ENCODE measurements at regions not wholly inside any gene's neighbourhood (a gene's known extent, or its start where the extent isn't known, plus 50 kb on each side); places are given as distances from the start of the nearest gene placed in this dataset.

DNA sequence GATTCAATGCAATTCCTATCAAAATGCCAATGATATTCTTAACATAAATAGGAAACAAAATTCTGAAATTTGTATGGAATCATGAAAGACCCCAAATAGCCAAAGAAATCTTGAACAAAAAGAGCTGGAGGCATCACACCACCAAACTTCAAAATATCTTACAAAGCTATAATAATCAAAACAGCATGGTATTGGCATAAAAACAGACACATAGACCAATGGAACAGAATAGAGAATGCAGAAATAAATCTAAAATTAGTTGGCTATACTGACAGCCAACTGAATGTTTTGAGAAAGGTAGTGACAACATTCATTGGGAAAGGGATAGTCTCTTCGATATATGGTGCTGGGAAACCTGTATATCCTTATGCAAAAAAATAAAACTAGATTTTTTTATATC lies 121.9 kb upstream of the ASCC3 start (continued):
- no peak for TF ChIP-seq LCORL (IDR thresholded peaks at IDR 0.05)
- TF ChIP-seq LCORL (CRISPR knock-in tag; IDR thresholded peaks at IDR 0.05), result no peak
- TF ChIP-seq ELF4 (CRISPR knock-in tag; IDR thresholded peaks at IDR 0.05; ENCODE audit: borderline replicate concordance), result no peak
- TF ChIP-seq, protein P1, sequence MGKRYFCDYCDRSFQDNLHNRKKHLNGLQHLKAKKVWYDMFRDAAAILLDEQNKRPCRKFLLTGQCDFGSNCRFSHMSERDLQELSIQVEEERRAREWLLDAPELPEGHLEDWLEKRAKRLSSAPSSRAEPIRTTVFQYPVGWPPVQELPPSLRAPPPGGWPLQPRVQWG (CRISPR knock-in tag; IDR thresholded peaks at IDR 0.05; ENCODE audit: borderline replicate concordance, low read depth), result no peak
- TF ChIP-seq ZNF615 (CRISPR knock-in tag; IDR thresholded peaks at IDR 0.05; ENCODE audit: borderline replicate concordance), result no peak
- no peak for TF ChIP-seq ZNF883 (CRISPR knock-in tag; IDR thresholded peaks at IDR 0.05; ENCODE audit: not compliant biosample characterization)
- TF ChIP-seq, protein P2, sequence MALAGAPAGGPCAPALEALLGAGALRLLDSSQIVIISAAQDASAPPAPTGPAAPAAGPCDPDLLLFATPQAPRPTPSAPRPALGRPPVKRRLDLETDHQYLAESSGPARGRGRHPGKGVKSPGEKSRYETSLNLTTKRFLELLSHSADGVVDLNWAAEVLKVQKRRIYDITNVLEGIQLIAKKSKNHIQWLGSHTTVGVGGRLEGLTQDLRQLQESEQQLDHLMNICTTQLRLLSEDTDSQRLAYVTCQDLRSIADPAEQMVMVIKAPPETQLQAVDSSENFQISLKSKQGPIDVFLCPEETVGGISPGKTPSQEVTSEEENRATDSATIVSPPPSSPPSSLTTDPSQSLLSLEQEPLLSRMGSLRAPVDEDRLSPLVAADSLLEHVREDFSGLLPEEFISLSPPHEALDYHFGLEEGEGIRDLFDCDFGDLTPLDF (CRISPR knock-in tag; IDR thresholded peaks at IDR 0.05), result no peak
- no peak for TF ChIP-seq RCOR2 (CRISPR knock-in tag; IDR thresholded peaks at IDR 0.05)

DNA sequence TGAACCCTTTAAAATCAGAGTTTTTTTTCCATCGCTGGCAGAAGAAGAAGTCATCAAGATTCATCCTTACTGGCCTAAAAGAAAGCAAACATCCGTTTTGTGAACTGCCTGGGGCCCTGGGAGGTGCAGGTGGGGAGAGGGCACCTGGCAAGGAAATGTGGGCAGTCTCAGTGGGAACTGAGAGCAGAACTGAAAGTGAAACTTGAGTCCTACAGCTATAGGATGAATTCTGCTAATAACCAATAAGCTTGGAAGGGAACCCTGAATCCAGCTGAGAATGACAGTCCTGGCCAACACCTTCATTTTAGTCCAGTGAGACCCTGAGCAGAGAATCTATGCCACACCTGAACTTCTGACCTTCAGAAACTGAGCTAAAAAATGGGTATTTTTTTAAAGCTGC lies 130.1 kb upstream of the ASCC3 start:
- H2AFZ ChIP-seq (ENCODE audit: low read length), result no peak overlapping the region
- H3K4me3 ChIP-seq (replicated peaks in 1 of 3; ENCODE audit: insufficient read depth in 1 of 3, low read depth in 2 of 3, low read length in 3 of 3), result no peak overlapping the region
- H3K9ac ChIP-seq (ENCODE audit: insufficient read depth, low read depth, low read length), result no peak overlapping the region
- WGBS (ENCODE audit: low lambda C conversion rate), result 3% methylated on average over 2 of the region's 2 CpGs
- ChIA-PET CTCF (ENCODE audit: low intra/inter-chr PET ratio, low total read pairs) (no interaction called here), POLR2A (no interaction called here)
- intact Hi-C loops (cut with micrococcal nuclease; ENCODE audit: unreplicated experiment), result no loop called here
- no peaks in the 10 kb centered on the region for H3K9me3 ChIP-seq (ENCODE audit: low read length)
- H4K20me1 ChIP-seq (ENCODE audit: insufficient read depth, low read length), result no peaks in the 10 kb centered on the region
- ATAC-seq (no peak), DNase-seq (ENCODE audit: low spot score) (no peak), FAIRE-seq (no peak)
- H3K27ac ChIP-seq (ENCODE audit: extremely low read length, insufficient read depth, low read length), result no peak overlapping the region
- no peak overlapping the region; the same call in 1 of the 2 replicates for H3K4me2 ChIP-seq (ENCODE audit: low read depth, low read length)
- H3K27me3 ChIP-seq (ENCODE audit: control insufficient read depth in 1 of 2, insufficient read depth in 2 of 2, low read length in 2 of 2), result no peaks in the 10 kb centered on the region
- H3K36me3 ChIP-seq (replicated peaks in 1 of 2; ENCODE audit: control insufficient read depth in 1 of 2, insufficient read depth in 2 of 2, low read length in 2 of 2), result no peaks in the 10 kb centered on the region
- H3K79me2 ChIP-seq (ENCODE audit: insufficient read depth, low read length), result no peaks in the 10 kb centered on the region
- no TSS peak for BruUV-seq (replicated peaks)
- in situ Hi-C loops (cut with HindIII; ENCODE audit: extremely low pct_ligation_motif_present, low pct_unique_long_range_greater_than_20kb), result no loop called here
- no peaks in the 10 kb centered on the region for H3K4me1 ChIP-seq (ENCODE audit: insufficient read depth, low read length)
- TF ChIP-seq HIVEP1 (CRISPR knock-in tag; IDR thresholded peaks at IDR 0.05) (no peak), PHF5A (CRISPR knock-in tag; IDR thresholded peaks at IDR 0.05; ENCODE audit: low read depth, unreplicated experiment) (no peak), AKAP8 (CRISPR knock-in tag; IDR thresholded peaks at IDR 0.05) (no peak), FOXM1 (CRISPR knock-in tag; IDR thresholded peaks at IDR 0.05) (no peak), YY1 (IDR thresholded peaks at IDR 0.05; ENCODE audit: insufficient read depth, insufficient replicate concordance, low read depth, low read length) (no peak), ZNF777 (CRISPR knock-in tag; IDR thresholded peaks at IDR 0.05) (no peak), GTF3A (CRISPR knock-in tag; conservative IDR thresholded peaks at IDR 0.05) (no peak), ZSCAN22 (CRISPR knock-in tag; IDR thresholded peaks at IDR 0.05) (no peak), ZNF354B (CRISPR knock-in tag; IDR thresholded peaks at IDR 0.05) (no peak)
- TF ChIP-seq, protein P3, sequence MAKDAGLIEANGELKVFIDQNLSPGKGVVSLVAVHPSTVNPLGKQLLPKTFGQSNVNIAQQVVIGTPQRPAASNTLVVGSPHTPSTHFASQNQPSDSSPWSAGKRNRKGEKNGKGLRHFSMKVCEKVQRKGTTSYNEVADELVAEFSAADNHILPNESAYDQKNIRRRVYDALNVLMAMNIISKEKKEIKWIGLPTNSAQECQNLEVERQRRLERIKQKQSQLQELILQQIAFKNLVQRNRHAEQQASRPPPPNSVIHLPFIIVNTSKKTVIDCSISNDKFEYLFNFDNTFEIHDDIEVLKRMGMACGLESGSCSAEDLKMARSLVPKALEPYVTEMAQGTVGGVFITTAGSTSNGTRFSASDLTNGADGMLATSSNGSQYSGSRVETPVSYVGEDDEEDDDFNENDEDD (CRISPR knock-in tag; IDR thresholded peaks at IDR 0.05; ENCODE audit: borderline replicate concordance), result no peak
